ENCODE measurements at regions not wholly inside any gene's neighbourhood (a gene's known extent, or its start where the extent isn't known, plus 50 kb on each side); places are given as distances from the start of the nearest gene placed in this dataset.

DNA sequence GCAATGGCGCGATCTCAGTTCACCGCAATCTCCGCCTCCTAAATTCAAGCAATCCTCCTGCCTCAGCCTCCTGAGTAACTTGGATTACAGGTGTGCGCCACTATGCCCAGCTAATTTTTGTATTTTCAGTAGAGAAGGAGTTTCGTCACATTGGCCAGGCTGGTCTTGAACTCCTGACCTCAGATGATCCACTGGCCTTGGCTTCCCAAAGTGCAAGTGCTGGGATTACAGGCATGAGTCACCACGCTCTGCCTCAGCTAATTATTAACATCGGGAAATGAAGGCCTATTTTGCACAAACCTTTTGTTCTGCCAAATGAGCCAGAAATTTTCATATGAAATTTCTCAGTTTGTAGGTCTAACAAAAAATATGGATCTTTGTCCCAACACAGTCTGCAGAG lies 106.7 kb upstream of the ODAD2 start:
- DNase-seq: no peak
- no peak overlapping the region for H3K9ac ChIP-seq (ENCODE audit: low read depth in 2 of 2, low read length in 2 of 2)

DNA sequence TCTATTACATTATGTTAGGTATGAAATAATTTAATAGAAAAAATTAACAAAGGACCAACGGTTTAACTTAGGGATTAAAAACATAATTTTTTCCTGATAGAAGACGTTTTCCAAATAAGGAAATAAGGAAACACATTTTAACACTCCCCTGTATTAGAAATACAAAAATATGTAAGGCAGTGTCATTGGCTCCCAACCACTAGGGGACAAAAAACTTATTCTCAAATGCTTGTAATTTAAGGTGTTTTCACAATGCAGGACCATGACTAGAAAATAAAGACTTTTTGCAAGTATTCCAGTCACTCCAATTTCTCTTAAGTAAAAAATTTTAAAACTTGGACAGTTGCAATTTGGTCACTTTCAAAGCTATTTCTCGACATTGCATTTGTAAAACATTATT lies 98.8 kb upstream of the ODAD2 start:
- DNase-seq: no peak
- Histone ChIP-seq H3K4me3 (no peak overlapping the region), H3K9ac (ENCODE audit: low read depth in 2 of 2, low read length in 2 of 2) (no peak overlapping the region), H3K27me3 (no peaks in the 10 kb centered on the region), H3K27ac (no peak overlapping the region), H3K4me1 (no peaks in the 10 kb centered on the region), H3K36me3 (no peaks in the 10 kb centered on the region), H3K9me3 (no peaks in the 10 kb centered on the region)
- TF ChIP-seq, protein P1, sequence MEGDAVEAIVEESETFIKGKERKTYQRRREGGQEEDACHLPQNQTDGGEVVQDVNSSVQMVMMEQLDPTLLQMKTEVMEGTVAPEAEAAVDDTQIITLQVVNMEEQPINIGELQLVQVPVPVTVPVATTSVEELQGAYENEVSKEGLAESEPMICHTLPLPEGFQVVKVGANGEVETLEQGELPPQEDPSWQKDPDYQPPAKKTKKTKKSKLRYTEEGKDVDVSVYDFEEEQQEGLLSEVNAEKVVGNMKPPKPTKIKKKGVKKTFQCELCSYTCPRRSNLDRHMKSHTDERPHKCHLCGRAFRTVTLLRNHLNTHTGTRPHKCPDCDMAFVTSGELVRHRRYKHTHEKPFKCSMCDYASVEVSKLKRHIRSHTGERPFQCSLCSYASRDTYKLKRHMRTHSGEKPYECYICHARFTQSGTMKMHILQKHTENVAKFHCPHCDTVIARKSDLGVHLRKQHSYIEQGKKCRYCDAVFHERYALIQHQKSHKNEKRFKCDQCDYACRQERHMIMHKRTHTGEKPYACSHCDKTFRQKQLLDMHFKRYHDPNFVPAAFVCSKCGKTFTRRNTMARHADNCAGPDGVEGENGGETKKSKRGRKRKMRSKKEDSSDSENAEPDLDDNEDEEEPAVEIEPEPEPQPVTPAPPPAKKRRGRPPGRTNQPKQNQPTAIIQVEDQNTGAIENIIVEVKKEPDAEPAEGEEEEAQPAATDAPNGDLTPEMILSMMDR (IDR thresholded peaks at IDR 0.05): no peak
- intact Hi-C loops (cut with DNase I): no loop called here

More for the DNA sequence above, 106.7 kb upstream of the ODAD2 start:
- H3K27ac ChIP-seq: no peak overlapping the region
- H3K9me3 ChIP-seq: no peaks in the 10 kb centered on the region
- no peaks in the 10 kb centered on the region for H3K4me1 ChIP-seq
- no peaks in the 10 kb centered on the region for H3K36me3 ChIP-seq
- no peaks in the 10 kb centered on the region for H3K27me3 ChIP-seq
- H3K4me3 ChIP-seq: no peak overlapping the region
- intact Hi-C loops (cut with DNase I): no loop called here
- TF ChIP-seq, protein P1 (IDR thresholded peaks at IDR 0.05): no peak

DNA sequence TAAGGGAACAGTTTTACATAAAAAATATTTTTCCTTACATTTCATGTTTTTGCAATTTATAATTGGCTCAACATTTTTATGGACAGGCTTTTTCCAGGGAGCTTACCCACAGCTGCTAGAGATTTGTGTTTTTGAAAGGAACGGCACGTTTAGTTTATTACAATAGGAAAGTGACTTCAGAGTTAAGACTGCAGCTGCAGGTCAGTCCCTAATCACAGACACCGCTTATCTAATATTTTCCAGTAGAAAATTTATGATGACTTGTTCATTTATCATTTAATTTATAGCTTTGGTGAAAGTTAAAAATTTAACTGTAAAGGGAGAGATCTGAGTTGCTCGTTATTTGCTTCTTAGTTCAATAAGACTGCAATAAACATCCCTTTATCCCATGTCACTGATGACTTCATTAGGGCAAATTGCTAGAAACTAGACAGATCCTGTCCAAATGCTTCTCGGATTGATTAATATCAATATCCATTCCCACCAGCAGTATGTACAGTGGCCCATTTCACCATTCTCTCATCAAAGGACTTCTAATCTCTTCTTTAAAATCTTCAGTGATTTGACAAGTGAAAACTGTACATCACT lies 97.0 kb upstream of the ODAD2 start:
- Histone ChIP-seq H3K36me3 (no peaks in the 10 kb centered on the region), H3K4me3 (no peak overlapping the region), H3K4me1 (no peaks in the 10 kb centered on the region), H3K27me3 (no peaks in the 10 kb centered on the region), H3K9me3 (no peaks in the 10 kb centered on the region), H3K27ac (no peak overlapping the region), H3K9ac (ENCODE audit: low read depth in 2 of 2, low read length in 2 of 2) (no peak overlapping the region)
- DNase-seq: no peak
- intact Hi-C loops (cut with DNase I): no loop called here
- TF ChIP-seq, protein P1 (IDR thresholded peaks at IDR 0.05): no peak

GRCh38 chr10:28094121-28094520 lies 95.2 kb upstream of the ODAD2 start:
- intact Hi-C loops (cut with DNase I): no loop called here
- Histone ChIP-seq H3K9me3 (no peaks in the 10 kb centered on the region), H3K27ac (no peak overlapping the region), H3K36me3 (no peaks in the 10 kb centered on the region), H3K9ac (ENCODE audit: low read depth in 2 of 2, low read length in 2 of 2) (no peak overlapping the region), H3K4me3 (no peak overlapping the region), H3K27me3 (no peaks in the 10 kb centered on the region), H3K4me1 (no peaks in the 10 kb centered on the region)
- DNase-seq: no peak
- TF ChIP-seq, protein P1 (IDR thresholded peaks at IDR 0.05): no peak

DNA sequence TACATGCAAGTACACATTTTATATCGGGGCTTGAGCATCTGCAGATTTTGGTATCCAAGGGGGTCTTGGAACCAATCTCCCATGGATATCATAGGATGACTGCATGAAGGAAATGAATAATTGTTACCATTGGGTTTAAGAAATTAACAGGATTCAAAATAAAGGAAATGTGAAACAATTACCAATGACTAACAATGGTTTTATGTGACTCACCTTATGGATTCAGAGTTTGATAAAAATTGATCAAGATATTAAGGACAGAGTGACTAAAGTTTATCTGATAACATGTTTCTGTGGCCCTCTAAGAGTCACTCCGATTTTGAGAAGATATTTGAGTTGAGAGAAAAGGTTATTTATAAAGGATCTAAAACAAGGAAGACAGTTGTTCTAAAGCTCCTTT lies 93.0 kb upstream of the ODAD2 start:
- intact Hi-C loops (cut with DNase I): no loop called here
- DNase-seq: no peak
- H3K9ac ChIP-seq (ENCODE audit: low read depth in 2 of 2, low read length in 2 of 2): no peak overlapping the region

More for the DNA sequence above, 93.0 kb upstream of the ODAD2 start:
- no peak overlapping the region for H3K27ac ChIP-seq
- no peak overlapping the region for H3K4me3 ChIP-seq
- H3K27me3 ChIP-seq: no peaks in the 10 kb centered on the region
- no peaks in the 10 kb centered on the region for H3K4me1 ChIP-seq
- H3K9me3 ChIP-seq: no peaks in the 10 kb centered on the region
- H3K36me3 ChIP-seq: no peaks in the 10 kb centered on the region
- TF ChIP-seq, protein P1 (IDR thresholded peaks at IDR 0.05): no peak

All from colonic mucosa (tissue), 4 donors.